PC-9 (cell line): ENCODE measurements at regions not wholly inside any gene's neighbourhood (a gene's known extent, or its start where the extent isn't known, plus 50 kb on each side); places are given as distances from the start of the nearest gene placed in this dataset.

Experiments
- CTCF ChIP-seq: fragments of 200-600 bp; sonication (generic); conservative IDR thresholded peaks from 2 replicates; pipeline ENCODE4 v1.6.1; 2017; ENCODE audit warnings: mixed run types, antibody characterized with exemption, mild to moderate bottlenecking, moderate library complexity
- EZH2 ChIP-seq: fragments of 200-600 bp; sonication (generic); IDR thresholded peaks from 2 replicates; pipeline ENCODE4 v1.8.0; 2017; ENCODE audit warnings: antibody characterized with exemption, low read depth

- TF ChIP-seq CTCF (no peak), EZH2 (no peak)
Observed at GRCh38 chr5:89535411-89535810, 652.4 kb upstream of the MEF2C start.
